Stimulated activated CD4-positive, alpha-beta T cell treated with anti-CD3 and anti-CD28 coated beads, Interleukin-2, amount 100 ng/mL, for 24 hours (primary cell): ENCODE measurements at regions not wholly inside any gene's neighbourhood (a gene's known extent, or its start where the extent isn't known, plus 50 kb on each side); places are given as distances from the start of the nearest gene placed in this dataset.
A peak's percentile ranks its signal among the peaks of the same experiment; 100 is the strongest.
"Not testable (repeated sequence)": the region's sequence is repeated elsewhere in the genome, so short reads cannot be mapped to it uniquely, and the experiment has no call there.

Experiments used
- DNase-seq, 2 donors: peaks; one replicate each; pipeline ENCODE4 v3.0.0-alpha.2; 2020

DNA sequence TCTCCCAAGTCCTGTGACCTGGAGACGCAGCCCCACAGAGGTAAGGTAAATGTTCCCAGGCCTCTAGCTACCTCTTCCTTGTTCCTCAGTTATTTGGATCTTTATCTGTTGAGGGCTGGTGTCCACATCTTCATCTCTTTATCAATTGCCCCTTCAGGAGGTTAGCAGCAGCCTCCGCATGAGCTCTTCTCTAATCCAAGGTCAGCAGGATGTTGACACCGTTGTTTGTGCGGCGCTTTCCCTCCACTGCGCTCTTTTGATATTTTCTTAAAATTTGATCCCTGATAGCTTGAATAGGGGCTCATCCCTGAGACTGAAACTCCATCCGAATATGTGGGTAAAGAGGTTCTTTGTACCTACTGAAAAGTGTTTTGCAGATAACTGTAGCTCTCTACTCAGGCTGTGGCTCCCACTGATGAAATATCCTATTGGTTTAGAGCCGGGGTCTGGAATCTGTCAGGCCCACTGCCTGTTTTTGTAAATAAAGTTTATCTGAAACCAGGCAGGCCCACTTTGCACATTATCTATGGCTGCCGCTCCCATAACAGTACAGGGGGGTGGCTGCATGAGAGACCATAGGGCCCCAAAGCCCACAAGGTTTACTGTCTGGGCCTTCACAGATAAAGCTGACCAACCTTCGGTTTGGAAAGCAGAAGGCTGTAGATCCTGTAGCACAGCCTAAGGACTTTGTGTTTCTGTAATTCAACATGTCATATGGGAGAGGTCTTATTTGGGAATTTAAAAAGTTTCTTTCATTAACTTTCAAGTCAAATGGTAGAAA is 362.6 kb downstream of the QKI start:
- DNase-seq: no peak

DNA sequence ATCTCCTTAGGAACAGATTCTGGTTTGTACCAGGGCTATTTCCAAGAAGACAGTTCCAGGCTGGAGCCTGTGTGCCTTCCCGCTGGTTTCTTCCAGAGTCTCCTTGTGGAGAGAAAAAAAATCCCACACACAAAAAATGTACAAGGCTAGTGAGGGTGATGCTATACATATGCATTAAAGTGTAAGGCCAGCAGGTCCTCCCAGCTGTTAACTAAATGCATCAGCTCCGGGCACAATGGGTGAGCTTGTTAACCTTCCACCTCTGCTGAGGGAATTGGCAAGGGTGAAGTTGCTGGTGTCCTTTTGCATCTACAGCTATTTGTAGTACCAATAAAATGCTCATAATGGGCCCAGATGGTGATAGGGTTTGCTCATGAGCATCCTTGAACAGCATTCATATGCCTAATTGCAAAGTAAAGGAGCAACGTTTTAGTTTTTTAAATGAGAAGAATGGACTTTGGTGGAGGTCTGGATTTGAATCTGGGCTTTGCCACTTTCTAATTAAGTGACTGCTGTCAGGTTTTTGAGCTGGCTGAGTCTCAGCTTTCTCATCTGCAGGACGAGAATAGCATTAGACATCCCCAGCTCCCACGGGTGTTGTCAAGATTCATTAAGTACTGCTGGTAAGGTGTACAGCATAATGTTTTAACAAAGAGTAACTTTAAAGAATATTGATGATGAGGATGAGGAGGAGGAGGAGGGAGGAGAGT is 361.8 kb downstream of the QKI start:
- no peak for DNase-seq

DNA sequence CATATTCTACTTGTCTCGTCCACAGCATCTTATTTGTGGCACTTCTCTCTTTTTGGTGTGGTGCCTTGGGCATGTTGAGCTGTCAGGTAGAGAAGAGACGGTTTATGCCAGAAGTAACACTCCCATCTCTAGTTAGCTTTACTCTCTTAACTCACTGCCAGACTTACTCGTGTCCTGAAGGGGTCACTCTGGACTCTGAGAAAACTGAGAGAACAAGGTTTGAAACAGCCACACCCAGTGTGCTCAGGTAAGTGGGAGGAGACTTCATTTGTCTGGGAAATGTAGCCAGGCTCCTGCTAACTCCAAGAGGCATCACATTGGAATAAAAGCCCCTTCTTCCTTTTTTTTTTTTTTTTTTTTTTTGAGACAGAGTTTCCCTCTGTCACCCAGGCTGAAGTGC is 360.8 kb downstream of the QKI start:
- no peak for DNase-seq

DNA sequence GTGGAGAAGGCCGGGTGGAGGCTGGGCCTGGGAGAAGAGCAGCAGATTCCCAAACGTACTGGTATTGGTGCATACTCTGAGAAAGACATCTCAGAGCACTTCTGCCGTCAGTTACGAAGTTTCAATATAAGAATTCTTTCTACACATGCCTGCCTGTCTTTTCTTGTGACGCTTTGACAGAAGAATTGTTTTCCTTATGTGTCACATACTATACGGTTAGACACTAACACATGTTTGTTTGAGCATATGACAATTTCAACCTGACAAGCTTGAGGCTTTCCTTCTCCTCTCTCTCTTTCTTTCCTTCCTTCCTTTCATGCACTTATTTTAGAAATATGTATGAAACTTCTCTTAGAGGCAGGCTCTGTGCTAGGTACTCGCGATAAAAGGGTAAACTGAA is 360.0 kb downstream of the QKI start:
- no peak for DNase-seq

DNA sequence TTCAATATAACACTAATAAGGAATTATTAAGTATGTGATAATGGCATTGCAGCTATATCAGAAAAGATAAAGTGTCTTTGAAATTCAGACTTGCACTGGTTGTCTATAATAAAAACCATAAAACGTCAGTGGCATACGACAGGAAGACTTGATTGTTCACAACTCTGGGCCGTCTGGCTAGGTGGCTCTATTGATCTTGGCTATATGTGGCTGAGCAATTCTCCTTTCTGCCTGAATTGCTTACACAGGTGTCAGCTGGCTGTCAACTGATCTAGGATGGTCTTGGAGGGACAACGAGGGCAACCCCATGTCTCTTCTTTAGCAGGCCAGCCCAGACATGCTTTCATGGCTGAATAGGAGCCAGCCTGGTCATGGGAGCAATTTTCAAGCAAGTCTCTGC is 359.1 kb downstream of the QKI start:
- DNase-seq: no peak

DNA sequence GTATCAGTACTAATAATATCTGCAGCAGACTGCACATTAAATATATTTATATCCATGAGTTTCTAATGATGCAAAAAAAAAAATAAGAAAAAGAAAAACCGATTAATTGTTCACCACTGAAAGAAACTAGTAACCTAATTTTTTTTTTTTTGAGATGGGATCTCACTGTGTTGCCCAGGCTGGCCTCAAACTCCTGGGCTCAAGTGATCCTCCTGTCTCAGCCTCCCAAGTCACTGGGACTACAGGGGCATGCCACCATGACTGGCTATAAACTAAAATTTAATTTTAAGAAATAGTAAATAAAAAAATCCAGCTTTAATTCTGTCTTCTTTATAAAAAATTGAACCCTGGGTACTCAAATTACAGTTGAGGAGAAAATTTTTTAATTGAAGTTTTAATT is 358.2 kb downstream of the QKI start:
- no peak for DNase-seq

DNA sequence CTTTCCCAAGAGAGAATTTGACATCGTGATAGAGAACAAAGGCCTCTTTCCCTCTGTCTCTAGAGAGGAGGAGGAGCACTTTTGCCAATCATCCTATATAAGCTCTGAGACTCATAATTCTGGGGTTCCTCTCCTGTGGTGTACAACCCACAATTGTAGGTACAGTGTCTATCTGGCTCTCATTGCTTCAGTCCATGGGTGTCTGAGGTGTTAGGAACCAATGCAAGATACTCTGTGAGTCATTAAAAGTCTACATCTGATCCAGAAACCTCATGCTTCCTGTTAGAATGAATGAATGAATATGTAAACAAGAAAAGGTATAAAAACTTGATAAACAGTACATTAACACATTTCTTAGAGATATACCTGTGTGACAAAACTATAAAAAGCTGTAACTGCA is 356.7 kb downstream of the QKI start:
- no peak for DNase-seq

DNA sequence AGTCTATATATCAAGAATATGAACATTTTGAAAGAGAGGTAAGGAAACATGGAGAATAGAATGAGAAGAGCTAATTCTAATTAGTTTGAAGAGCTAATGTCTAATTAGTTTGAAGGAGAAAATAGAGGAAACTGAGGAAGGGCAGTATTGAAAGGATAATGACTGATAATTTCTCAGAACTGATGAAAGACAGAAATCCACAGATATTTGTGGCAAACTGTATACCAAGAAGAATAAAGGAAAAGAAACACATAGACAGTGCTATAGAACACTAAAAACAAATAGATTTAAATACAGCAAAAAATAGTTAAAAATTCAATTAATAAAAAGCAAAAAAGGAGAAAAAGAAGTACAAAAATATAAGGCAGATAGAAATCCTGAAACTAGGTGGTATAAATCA is 354.4 kb downstream of the QKI start:
- DNase-seq: no peak

DNA sequence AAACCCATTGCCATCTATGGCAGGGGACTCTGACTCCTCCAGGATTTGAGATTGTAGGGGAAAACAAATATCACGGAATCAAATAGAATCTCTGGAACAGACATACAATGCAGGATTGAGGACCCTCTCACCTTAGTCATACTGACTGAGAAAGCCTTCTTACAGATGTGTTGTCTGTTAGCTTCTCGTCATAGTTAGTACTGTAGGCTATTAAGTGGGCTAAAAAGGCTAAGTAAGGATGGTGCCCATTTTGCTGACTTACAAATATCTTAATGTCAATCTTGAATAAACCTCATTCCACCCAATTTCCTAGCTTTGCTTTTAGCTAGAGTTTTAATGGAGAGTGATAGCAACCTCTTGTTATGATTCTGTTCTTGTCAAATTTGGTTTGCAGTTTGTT is 352.4 kb downstream of the QKI start:
- no peak for DNase-seq

DNA sequence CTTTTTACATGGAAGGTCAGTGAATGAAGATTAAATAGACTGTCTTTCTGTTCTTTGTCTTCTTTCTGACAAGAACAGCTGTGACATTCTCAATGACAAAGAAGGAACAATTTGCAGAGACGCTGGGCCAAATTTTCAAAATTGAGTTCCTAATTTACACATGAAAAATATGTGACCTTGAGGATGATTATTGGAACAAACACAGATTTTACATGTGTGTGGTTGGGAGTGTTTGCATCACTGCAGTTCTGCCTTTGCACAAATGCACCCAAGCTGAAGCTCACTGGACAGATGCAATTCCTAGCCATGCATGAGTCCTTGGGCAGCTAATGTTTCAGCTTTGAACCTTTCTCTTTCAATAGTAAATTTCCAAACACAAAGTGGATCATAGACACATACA is 350.8 kb downstream of the QKI start:
- no peak for DNase-seq

DNA sequence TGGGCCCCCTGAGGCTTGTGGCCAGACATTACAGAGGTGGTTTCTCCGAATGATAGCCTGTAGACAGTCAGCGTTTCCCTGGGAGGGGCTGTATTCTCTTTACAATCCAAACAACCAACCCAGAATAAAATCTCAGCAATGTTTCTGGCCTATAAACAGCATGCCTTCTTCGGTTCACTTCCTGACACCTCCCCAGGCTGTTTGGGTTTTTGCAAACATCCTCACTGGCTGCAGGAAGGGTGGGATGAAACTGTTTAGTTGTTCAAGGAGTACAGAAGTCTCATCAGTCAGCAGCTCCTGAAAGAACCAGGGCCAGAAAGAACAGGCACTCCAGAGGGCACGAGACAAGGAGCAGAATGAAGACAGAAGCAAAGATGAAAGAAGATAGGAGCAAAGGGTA is 350.0 kb downstream of the QKI start:
- DNase-seq: no peak

DNA sequence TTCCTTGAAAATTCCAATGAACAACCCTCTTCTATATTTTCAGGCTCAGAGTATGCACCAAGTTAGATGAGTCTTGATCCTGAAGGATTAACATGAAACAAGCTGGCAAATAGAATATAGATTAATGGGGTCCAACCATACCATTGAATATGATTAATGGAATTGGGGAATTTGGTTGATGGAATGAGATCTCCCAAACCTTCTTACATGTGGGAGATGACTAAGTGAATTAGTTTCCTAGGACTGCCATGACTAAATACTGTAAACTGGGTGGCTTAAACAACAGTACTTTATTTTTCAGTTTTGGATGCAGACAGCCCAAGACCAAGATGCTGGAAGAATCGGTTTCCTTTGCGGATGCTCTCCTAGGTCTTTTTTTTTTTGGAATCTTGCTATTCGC is 347.0 kb downstream of the QKI start:
- no peak for DNase-seq

DNA sequence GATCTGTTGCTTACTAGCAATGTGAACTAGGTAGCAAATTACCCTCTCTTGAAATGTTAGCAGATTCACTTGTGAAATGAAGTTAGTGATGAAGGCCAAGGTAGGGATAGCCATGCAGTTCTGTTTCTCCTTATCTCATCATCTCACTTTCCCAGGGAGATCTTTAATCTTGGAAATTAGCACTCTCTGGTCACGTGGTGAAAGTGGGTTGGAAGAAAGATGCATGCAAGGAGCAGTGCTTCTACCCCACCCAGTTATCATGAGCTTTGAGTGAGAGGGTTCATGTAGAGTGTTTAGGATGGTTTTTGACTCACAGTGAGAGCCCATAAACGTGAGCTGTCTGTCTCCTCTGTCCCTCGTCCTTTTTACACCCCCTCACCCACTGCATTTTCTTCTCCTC is 346.3 kb downstream of the QKI start:
- DNase-seq: no peak

DNA sequence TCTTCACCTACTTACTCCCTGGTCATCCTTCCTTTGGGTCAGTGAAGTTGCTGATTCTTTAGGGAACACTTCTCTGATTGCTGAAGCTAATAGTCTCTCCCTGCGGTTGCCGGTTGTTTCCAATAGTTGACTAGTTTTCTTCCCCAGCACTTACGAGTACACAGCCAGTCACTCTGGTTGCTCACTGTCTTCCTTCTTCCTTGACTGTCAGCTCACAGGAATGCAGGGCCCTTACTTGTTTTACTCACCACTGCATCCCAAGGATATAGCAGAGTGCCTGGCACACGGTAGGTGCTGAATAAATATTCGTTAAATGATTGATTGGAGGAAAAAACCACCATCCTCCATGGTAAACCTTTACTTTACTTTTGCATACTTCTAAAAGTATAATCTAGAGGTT is 345.0 kb downstream of the QKI start:
- no peak for DNase-seq

DNA sequence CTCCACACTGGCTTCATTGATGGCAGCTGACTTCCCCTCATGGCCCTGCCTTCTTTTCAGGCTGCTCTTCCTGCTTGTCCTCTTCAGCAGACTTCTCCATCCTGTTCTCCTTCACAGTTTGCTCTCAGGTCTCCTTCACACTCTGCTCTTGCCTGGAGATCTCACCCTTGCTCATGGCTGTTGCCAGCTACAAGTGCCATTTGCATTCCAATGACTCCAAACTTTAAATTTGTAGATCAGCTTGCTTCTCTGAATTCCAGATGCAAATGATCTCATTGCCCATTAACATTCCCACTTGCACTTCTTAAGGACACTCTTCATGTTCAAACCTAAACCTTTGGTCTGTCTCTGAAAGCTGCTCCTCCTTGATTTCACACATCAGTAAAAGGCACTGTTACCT is 343.0 kb downstream of the QKI start:
- no peak for DNase-seq

DNA sequence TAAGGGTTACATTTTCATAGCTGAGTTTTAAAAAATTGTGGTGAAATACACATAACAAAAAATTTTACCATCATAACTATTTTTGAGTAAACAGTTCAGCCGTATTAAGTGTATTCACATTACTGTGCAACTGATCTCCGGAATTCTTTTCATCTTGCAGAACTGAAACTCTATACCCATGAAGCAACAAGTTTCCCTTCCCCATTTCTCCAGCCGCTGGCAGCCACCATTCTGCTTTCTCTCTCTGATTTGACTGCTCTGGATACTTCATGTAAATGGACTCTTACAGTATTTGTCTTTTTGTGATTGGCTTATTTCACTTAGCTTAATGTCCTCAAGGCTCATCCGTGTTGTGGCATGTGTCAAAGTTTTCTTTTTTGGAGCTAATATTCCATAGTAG is 341.6 kb downstream of the QKI start:
- no peak for DNase-seq

DNA sequence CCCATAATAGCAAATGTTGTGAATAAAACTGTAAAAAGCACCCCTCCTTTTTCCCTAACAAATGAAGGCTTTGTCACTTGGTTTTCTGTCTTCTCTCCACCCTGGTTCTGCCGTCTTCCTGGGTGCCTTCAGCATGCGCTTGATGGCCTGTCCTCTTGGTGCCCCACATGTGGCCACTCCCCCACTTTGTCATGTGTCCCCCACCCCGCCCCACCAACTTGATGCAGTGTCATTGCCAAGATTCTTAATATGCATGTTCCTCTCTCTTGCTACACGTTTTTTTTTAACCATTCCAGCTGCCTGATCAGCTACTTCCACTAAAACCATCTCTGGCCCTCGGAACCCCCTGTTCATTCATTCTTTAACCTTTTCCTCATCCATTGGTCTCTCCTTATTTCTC is 340.3 kb downstream of the QKI start:
- DNase-seq: no peak

DNA sequence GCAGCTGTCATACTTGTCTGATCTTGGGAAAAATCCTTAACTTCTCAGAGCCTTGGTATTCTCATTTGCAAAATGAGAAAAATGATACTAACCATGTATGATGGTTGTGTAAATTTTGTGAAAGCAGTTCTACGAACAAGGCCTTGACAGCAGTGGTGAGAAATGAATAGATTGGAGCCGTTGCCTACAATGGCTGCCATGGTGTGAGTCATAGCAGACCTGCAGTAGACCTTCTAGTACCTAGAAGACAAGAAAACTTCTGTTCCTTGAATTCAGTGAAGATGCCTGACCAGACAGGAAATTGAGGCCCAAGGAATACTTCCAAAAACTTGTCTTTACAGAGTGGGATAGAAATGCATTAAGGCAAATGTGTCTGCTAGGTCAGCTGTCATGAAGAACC is 338.9 kb downstream of the QKI start:
- no peak for DNase-seq

DNA sequence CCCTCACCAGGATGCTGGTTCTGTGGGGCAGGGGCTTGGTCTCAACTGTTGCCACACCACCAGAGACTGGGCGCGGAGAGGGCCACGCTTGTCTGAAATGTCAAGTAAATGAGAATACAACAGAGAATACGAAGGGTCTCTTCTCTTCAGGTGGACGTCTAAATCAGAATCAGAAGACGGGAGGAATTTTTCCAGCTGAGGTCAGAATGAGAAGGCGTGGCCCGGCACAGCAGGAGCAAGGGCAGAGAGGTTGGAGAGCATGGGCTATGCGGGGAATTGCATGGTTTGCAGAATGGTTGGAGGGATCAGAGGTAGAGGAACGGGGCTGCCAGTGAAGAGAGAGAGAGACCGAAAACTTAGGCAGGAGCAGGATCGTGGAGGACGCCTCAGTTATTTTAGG is 337.9 kb downstream of the QKI start:
- DNase-seq: no peak

DNA sequence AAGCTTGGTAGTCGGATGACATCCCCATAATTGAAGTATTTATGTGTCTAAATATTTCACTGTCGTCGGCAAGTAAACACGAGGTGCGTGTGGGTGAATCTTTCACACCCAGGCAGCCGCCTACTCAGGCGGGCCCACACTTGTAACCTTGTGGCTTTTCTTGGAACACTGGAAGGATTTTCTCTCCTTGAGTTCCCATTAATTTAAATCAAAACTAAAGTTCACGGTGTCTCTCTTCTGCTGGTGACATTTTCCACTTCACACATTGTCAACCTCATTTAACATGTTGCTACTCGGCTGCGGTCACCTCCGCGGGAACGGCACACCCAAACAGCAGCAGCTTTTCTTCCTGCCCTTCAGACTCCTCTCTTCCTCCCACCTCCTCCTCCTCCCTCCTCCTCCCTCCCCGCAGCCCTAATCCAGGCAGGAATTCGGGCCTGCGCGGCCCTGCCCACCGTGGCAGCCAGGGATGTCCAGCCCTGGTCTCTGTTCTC is 336.6 kb downstream of the QKI start:
- DNase-seq: peak in 1 of 2 donors; percentile 6

DNA sequence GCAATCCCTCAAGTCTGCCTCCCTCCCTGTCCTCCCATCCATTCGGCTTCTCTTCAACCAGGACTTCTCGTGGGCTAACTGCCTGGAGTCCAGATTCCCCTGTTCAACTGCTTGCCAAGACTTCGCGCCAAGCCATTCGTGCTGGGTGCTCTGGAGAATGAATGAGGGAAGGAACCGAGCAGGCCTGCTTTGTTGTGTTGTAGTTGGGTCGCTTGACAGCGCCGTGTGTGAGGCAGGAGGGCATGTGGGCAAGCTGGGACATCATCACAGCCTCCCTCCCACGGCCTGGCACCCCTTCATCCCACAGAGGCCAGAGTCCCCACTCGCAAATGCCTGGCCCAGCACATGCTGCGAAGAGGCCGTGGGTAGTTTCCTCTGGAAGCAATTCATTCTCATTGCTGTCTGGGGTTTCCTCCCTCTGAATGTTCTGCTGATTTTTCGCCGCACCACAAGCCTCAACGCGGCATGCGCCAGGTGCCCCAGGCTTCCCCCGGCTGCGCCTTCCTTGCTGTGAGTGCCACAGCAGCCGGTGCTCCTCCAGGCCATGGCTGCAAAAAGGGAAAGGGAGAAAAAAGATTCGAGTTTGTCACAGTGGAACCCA is 336.0 kb downstream of the QKI start:
- DNase-seq: peak in 1 of 2 donors; percentile 7

DNA sequence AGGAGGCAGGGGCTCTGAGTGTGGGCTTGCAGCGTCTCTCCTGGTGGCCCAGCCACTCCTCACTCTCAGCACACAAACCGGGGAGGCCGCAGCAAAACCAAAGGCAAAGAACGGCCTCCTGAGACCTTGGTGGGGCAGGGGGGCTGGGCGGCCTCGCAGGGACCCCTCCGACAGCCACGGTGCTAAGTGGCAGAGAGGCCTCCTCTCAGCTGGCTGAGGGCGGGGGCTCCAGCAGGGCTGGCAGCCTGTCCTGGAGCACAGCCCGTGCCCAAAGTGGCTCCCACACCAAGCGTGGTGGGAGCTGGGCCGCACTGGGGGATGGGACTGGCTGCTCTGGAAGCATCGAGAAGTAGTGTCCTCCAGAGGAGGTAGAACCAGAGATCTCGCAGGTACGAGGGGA is 334.4 kb downstream of the QKI start:
- no peak for DNase-seq

DNA sequence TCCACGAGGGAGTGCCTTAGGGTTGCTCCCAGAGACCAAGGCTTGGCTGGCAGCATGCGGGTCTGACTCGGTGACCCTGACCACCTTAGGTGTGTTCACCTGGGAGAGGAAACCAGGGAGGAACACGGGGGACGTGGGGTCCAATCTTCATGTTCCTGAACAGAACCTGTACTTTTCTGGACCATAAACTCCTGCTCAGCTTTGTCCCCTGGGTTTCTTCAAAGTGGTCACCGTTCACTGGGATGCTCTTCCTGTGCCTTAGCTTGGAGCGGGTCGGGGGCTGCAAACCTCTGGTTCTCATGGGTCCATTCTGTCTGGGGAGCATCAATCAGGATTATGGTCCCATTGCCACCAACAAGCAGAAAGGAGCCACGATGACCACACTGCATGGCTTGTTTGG is 333.5 kb downstream of the QKI start:
- DNase-seq: no peak

DNA sequence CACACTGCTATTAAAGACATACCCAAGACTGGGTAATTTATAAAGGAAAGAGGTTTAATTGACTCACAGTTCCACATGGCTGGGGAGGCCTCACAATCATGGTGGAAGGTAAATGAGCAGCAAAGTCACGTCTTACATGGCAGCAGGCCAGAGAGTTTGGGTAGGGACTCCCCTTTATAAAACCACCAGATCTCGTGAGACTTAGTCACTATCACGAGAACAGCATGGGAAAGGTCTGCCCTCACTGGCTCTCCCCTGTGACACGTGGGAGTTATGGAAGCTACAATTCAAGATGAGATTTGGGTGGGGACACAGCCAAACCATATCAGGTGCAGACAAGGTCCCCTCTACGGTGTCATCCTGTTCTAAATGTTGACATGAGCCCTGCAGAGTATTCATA is 332.5 kb downstream of the QKI start:
- DNase-seq: not testable (repeated sequence)
